HepG2 (cell line): ENCODE measurements at regions not wholly inside any gene's neighbourhood (a gene's known extent, or its start where the extent isn't known, plus 50 kb on each side); places are given as distances from the start of the nearest gene placed in this dataset.

Experiments used
- CBX5 ChIP-seq: sonication (generic); formaldehyde crosslinking; IDR thresholded peaks from 2 replicates; pipeline ENCODE4 v1.4.0; 2020; ENCODE audit warnings: missing genetic modification reagents, borderline replicate concordance
- ETV6 ChIP-seq: sonication (generic); formaldehyde crosslinking; conservative IDR thresholded peaks from 2 replicates; pipeline ENCODE4 v1.4.0; 2020; ENCODE audit warnings: missing genetic modification reagents
- IKZF1 ChIP-seq: fragments of 450-650 bp; IDR thresholded peaks from 2 replicates; pipeline ENCODE4 v1.7.1; 2016
- POLR2A ChIP-seq, 2 experiments: IDR thresholded peaks; 2 replicates each; pipeline ENCODE4 v1.6.1; 2011; ENCODE audit warnings: low read depth in 2 of 2, low read length in 2 of 2, mild to moderate bottlenecking in 1 of 2, moderate library complexity in 1 of 2; ENCODE audit not compliant: insufficient read depth in 1 of 2
- RFX5 ChIP-seq: IDR thresholded peaks from 2 replicates; pipeline ENCODE4 v1.6.1; 2011; ENCODE audit warnings: low read depth, low read length, improper control_type of control experiment
- RNF2 ChIP-seq: fragments of 450-650 bp; conservative IDR thresholded peaks from 2 replicates; pipeline ENCODE4 v1.6.1; 2016; ENCODE audit warnings: low read depth
- SIX4 ChIP-seq: sonication (generic); formaldehyde crosslinking; IDR thresholded peaks from 2 replicates; pipeline ENCODE4 v1.4.0; 2020; ENCODE audit warnings: missing genetic modification reagents
- SRF ChIP-seq: IDR thresholded peaks from 2 replicates; pipeline ENCODE4 v1.6.1; 2011; ENCODE audit warnings: mild to moderate bottlenecking, low read depth, low read length, moderate library complexity
- ZFP1 ChIP-seq: IDR thresholded peaks from 2 replicates; pipeline ENCODE4 v1.6.1; 2016
- ZNF235 ChIP-seq: sonication (generic); formaldehyde crosslinking; IDR thresholded peaks from 2 replicates; pipeline ENCODE4 v1.8.1; 2023; ENCODE audit warnings: mild to moderate bottlenecking, missing genetic modification reagents, borderline replicate concordance
- ZNF282 ChIP-seq: fragments of 450-650 bp; IDR thresholded peaks from 2 replicates; pipeline ENCODE4 v1.6.1; 2018; ENCODE audit not compliant: partially characterized antibody
- ZNF326 ChIP-seq: sonication (generic); formaldehyde crosslinking; IDR thresholded peaks from 2 replicates; pipeline ENCODE4 v1.4.0; 2020; ENCODE audit warnings: missing genetic modification reagents, borderline replicate concordance
- TF ChIP-seq, protein P1 (sequence below): sonication (generic); formaldehyde crosslinking; IDR thresholded peaks from 2 replicates; pipeline ENCODE4 v1.4.0; 2020; ENCODE audit warnings: missing genetic modification reagents, borderline replicate concordance
- TF ChIP-seq, protein P2 (sequence below): sonication (generic); formaldehyde crosslinking; IDR thresholded peaks from 2 replicates; pipeline ENCODE4 v1.4.0; 2020; ENCODE audit warnings: mild to moderate bottlenecking, missing genetic modification reagents

DNA sequence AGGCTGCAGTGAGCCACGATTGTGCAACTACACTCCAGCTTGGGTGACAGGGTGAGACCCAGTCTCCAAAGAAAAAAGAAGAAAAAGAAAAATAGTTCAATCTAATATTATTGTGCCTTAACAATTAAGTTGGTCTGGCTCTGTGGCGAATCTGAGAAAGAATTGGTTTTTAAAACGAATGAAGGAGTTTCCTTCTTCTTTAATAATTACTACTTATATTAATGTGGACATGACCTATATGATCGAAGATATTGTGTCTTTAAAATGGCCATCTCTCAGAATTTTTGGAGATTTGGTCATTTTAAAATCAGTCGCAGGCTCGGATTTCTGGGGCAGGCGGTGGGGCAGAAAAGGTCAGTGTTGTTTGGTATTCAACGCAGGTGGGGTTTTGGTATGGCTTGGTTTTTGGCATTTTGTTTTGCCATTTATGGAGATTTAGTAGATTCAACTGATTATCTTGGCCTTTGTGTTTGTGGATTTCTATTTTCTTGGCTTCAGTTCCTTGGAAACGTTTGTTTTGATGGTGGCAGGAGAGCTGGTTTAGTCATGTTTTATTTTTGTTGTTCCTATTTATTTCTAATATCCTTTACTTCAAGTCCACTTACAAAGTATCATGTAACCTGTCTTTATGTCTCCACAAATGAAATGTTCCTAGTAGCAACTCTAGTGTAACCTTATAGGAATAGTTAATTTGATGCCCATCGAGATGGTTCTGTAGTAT, 178.8 kb upstream of the MKLN1 start:
- TF ChIP-seq ZNF235 (CRISPR knock-in tag) (no peak), ETV6 (no peak), SIX4 (no peak), ZNF326 (CRISPR knock-in tag) (no peak), RNF2 (no peak), POLR2A (IDR thresholded peaks at IDR 0.05; ENCODE audit: insufficient read depth in 1 of 2, low read depth in 2 of 2, low read length in 2 of 2) (no peak), ZNF282 (no peak), RFX5 (no peak), SRF (no peak), IKZF1 (no peak), ZFP1 (CRISPR knock-in tag) (no peak), CBX5 (CRISPR knock-in tag) (no peak)
- TF ChIP-seq, protein P1, sequence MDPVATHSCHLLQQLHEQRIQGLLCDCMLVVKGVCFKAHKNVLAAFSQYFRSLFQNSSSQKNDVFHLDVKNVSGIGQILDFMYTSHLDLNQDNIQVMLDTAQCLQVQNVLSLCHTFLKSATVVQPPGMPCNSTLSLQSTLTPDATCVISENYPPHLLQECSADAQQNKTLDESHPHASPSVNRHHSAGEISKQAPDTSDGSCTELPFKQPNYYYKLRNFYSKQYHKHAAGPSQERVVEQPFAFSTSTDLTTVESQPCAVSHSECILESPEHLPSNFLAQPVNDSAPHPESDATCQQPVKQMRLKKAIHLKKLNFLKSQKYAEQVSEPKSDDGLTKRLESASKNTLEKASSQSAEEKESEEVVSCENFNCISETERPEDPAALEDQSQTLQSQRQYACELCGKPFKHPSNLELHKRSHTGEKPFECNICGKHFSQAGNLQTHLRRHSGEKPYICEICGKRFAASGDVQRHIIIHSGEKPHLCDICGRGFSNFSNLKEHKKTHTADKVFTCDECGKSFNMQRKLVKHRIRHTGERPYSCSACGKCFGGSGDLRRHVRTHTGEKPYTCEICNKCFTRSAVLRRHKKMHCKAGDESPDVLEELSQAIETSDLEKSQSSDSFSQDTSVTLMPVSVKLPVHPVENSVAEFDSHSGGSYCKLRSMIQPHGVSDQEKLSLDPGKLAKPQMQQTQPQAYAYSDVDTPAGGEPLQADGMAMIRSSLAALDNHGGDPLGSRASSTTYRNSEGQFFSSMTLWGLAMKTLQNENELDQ = no peak
- TF ChIP-seq, protein P2, sequence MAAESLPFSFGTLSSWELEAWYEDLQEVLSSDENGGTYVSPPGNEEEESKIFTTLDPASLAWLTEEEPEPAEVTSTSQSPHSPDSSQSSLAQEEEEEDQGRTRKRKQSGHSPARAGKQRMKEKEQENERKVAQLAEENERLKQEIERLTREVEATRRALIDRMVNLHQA = no peak
